ENCODE measurements at regions not wholly inside any gene's neighbourhood (a gene's known extent, or its start where the extent isn't known, plus 50 kb on each side); places are given as distances from the start of the nearest gene placed in this dataset.
A peak's percentile ranks its signal among the peaks of the same experiment; 100 is the strongest.
"Not testable (repeated sequence)": the region's sequence is repeated elsewhere in the genome, so short reads cannot be mapped to it uniquely, and the experiment has no call there.

DNA sequence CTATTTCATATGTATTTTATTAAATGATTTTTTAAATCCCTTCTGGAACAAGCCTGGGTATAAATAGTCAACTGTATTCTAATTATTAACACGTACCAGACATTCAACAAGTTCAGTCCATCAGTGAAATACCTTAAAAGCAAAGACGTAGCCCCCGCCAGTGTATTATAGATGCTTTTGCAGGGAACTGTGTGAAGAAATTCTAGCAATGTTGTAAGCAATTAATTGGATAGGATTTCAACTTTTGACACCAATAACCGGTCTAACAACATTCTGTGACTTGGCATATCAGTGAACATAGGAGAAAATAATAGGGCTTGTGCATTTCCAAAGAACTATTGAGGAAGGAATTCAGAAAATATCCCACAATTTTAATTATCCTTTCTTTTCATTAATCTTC, 67.2 kb upstream of the TGFBR2 start:
- DNase-seq = no peak

- no peak for DNase-seq
Measured at GRCh38 chr3:30539772-30540171, 66.6 kb upstream of the TGFBR2 start.

DNA sequence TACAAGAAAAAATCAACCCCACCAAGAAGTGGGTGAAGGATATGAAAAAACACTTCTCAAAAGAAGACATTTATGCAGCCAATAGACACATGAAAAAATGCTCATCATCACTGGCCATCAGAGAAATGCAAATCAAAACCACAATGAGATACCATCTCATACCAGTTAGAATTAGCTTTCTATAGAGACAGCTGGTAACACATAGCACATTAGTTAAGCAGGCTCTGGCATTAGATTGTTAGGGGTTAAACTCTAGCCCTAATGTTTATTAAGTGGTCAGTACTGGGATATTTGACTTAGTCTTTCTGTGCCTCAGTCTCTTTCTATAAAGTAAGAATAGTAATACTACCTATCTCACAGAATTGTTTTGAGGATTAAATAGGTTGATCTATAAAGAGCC, 65.2 kb upstream of the TGFBR2 start:
- not testable (repeated sequence) for DNase-seq

DNA sequence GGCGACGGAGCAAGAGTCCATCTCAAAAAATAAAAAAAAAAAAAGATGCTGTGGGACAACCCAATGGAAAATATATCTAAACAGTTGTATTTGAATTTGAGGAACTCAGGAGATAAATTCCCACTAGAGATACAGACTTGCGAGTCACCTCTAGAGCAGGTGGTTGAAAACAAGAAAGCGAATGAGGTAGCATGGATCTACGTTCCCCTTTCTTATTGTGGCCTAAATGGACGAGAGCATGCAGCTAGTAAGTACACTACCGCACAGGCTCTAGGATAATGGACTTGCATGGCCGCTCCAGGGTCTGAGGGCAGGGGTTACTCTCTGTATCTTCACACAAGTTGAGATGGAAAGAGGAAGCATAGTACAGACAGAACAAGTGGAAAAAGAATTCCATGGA, 63.5 kb upstream of the TGFBR2 start:
- no peak for DNase-seq

DNA sequence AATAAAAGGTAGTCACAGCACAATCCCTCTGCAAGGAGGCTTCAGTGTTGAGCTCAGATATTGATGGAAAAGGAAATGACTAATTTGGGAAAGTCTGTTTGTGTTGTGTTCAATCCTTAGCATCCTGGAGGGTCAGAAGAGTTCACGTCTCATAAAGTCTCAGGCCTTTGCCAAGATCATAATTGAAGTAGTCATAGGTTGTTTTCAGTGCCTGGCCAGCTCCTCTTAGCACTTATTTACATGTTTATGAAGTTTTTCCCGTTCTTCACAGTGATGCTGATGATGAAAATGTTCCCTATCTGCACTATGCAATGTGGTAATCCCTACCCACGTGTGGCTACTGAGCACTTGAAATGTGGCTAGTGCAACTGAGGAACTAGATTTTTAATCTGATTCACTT, 61.6 kb upstream of the TGFBR2 start:
- no peak for DNase-seq

- DNase-seq = no peak
Measured at GRCh38 chr3:30546934-30547333, 59.5 kb upstream of the TGFBR2 start.

DNA sequence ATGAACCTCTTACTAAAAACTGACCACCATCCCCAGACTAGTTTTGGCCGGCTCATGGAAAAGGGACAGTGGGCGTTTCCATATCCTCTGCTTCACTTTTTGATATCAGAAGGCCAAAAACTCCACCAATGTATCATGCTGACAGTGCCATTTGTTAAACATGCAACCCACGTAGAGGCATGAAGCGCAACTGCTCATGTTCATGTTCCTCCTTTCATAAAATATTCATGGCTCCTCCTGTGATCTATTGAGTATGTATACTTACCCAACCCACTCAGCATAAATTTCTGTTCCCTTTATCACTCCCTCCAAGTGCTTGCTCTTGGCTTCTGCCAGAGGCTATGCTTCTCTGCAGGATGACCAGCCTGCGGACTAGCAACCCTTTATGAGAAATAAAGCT, 58.7 kb upstream of the TGFBR2 start:
- DNase-seq = no peak

DNA sequence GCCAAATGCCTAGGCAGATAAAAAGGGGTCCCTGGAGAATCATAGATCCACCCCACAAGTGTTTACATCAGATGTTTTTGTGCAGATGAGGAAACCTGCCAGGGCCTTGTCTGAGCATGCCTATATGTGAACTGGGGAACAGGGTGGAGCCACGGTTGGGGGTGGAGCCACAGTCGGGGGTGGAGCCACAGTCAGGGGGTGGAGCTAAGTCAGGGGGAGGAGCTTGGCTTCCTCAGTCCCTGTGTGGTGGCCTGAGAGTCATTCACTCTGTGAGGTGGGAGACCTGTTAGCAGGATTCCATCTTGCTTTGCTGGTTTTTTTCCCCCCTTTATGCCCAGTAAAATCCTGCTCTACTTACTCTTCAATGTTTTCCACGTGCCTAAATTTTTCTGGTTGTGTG, 57.8 kb upstream of the TGFBR2 start:
- DNase-seq = peak; percentile 23

DNA sequence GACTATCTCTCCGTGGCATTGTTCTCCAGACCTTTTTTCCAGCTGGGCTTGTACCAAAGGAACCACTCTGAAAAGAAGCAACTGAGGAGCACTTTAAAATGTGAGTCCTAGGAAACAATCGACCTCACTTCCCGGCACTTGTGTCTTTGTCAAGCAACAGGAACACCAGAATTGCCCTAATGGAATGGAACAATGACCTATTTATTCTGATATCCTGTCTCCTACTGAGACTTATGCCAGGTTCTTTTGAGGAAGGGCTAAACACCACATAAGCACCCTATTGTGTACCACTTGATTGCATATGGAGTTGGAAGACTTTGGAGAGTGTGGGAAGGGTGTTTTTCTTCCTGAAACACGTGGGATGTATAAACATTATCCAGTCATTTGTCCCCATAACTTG, 56.8 kb upstream of the TGFBR2 start:
- DNase-seq = no peak

DNA sequence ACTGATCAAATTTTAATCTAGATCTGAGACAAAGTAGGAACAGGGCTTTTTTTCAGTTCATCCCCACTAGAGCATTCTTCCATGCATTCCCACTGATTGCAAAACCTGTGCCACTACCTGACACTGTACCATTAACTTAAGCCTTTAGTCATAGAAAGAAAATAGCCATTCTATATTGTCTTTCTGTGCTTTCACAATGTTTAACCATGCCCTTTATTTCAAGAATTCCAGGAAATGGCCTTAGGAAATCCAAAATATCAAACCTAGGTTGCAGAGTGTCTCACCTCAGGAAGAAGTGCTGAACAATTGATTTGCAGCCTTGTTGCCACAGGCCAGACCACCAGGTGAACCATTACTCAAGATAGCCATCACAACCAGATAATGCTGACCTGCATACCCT, 56.2 kb upstream of the TGFBR2 start:
- no peak for DNase-seq

- DNase-seq = no peak
Measured at GRCh38 chr3:30551266-30551665, 55.1 kb upstream of the TGFBR2 start.

DNA sequence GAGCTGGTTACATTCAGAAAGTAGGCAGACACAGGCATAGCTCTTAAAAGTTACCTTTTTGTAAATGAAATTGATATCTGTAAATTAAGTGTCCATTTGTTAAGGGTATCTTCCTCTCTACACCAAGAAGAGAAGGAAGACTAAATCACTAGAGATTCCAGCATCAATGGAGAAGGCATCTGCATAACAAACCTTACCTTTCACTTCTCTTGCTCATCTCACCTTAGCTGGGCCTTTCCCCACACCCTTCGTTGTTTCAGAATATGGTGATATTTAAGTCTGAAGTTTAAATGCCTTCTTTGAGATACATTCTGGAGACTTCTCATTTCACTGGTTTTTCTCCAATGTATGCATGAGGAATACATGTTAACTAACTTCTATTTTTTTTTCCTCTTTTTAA, 54.5 kb upstream of the TGFBR2 start:
- no peak for DNase-seq

GRCh38 chr3:30553641-30554316, 52.6 kb upstream of the TGFBR2 start:
- DNase-seq = no peak

- no peak for DNase-seq
Measured at GRCh38 chr3:30554317-30554690, 52.1 kb upstream of the TGFBR2 start.

DNA sequence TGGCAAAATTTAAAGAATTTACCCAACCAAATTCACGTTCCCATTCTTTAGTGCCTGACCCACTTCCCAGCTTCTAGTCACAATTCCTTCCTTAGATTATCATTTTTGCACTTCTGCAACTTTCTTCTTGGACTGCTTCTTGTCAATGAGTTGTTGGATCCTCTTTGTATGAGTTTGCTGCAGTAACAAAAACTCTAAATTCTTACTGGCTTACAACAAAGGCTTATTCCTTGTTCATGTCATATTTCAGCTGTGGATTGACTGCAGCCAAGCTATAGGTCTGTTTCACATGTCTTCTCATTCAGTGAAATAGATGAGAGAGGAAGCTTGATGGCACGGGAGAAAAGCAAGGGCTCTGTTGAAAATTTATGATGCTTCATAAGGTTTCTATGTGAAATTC, 50.4 kb upstream of the TGFBR2 start:
- no peak for DNase-seq
